ENCODE measurements at regions not wholly inside any gene's neighbourhood (a gene's known extent, or its start where the extent isn't known, plus 50 kb on each side); places are given as distances from the start of the nearest gene placed in this dataset.

DNA sequence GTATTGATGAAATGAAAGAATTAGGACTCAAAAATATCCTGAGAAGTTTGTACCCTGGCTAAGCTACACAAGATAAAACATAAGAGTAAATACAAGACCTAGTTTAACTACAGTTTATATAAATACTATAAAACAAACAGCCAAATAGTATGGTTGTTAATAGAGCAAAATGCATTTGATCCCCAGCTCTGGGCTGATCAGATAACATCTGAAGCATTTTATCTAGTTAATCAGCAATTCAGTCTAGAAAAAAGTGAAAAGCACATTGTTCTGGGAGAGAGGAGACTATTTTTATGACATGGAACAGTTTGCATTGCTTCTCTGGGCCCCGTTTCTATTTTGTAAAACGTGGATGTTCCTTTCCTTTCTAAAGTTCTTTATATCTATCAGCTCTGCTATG is 139.6 kb upstream of the RORB start:
- H3K36me3 Mint-ChIP-seq: no peaks in the 10 kb centered on the region
- H3K27ac Mint-ChIP-seq: no peak overlapping the region
- no peaks in the 10 kb centered on the region for H3K4me1 Mint-ChIP-seq (ENCODE audit: low read depth)
- no peaks in the 10 kb centered on the region for H3K9me3 Mint-ChIP-seq (ENCODE audit: low read depth)
- no peaks in the 10 kb centered on the region for H3K27me3 Mint-ChIP-seq
- no peak overlapping the region for H3K4me3 Mint-ChIP-seq

DNA sequence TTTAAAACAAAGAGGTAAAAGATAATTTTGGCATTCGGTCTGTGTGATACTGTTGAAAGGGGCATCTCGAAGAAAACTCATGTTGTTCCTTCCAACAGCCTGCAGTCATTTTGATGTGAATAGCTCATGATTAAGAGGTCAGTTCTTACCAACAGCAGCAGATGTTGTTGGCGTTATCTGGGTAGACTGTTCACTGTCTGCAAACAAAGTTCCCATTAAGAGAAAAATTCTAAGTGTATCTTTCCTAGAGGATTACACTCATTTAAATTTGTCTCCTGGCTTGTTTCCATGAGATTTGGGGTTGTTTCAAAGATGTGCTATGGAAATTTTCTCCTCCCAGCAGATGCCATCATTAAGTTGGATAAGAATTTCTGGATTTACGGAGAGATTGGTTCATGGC is 138.2 kb upstream of the RORB start:
- H3K4me3 Mint-ChIP-seq: no peak overlapping the region
- H3K9me3 Mint-ChIP-seq (ENCODE audit: low read depth): no peaks in the 10 kb centered on the region
- no peak overlapping the region for H3K27ac Mint-ChIP-seq
- H3K4me1 Mint-ChIP-seq (ENCODE audit: low read depth): no peaks in the 10 kb centered on the region
- no peaks in the 10 kb centered on the region for H3K36me3 Mint-ChIP-seq
- H3K27me3 Mint-ChIP-seq: peaks cover 1% of the 10 kb centered on the region

DNA sequence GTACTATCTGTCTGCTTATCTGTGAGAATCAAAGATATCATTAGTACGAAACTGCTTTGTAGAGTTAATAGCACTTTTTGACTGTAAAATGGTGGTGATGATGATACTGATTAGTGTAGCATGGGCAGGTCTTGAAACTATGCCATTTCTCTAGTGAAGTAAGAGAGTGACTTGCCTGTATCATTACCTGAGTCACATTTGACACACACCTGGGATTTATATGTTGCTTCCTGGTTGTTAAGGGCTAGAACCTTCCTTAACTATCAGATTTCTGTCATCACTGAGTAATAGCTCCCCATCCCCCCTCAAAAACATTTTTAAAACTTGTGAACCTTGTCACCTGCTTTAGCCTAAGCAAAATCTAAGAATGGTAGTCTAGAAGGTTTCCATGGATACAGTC is 135.6 kb upstream of the RORB start:
- Mint-ChIP-seq H3K9me3 (ENCODE audit: low read depth) (no peaks in the 10 kb centered on the region), H3K36me3 (no peaks in the 10 kb centered on the region), H3K4me3 (no peak overlapping the region), H3K27me3 (peaks cover 1% of the 10 kb centered on the region), H3K27ac (no peak overlapping the region), H3K4me1 (ENCODE audit: low read depth) (no peaks in the 10 kb centered on the region)

DNA sequence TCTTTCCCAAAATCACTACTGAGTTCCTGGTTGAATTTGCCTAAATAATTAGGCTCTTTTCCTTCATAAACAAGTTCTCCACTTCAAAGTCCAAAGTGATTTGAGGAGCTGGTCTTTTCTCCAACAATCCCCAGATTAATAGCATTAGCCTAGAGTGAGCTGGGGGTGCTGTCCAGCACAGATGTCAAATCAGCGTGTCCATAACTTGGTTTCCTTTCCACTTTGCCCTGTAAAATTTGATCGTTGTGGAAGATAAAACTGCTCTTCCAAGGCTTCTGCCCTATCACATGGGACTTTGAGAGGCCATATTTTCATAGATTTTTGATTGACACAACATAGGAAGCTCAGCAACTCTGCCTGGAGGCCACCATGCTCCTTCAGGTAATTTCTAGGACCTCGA is 134.7 kb upstream of the RORB start:
- Mint-ChIP-seq H3K4me1 (ENCODE audit: low read depth) (no peaks in the 10 kb centered on the region), H3K9me3 (ENCODE audit: low read depth) (peaks cover 4% of the 10 kb centered on the region), H3K27ac (no peak overlapping the region), H3K4me3 (no peak overlapping the region), H3K36me3 (no peaks in the 10 kb centered on the region), H3K27me3 (peaks cover 1% of the 10 kb centered on the region)

DNA sequence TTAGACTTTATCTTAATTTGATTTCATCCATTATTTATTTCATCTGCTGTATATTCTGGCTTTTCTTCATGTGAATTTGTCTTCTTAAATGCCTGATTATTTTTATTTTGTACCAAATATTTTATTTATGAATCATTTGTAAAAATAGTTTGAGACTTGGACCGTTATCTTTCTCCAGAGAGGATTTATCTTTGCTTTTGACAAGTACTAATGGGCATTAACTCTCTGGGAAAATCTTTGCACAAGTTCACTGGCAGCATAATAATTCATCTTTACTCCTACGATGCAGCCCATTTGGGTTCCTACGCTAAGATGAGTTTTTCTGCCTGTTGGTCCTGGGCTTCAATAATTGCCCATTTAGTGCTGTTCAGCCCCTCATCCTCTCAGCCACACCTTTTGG is 131.0 kb upstream of the RORB start:
- Mint-ChIP-seq H3K4me1 (ENCODE audit: low read depth) (no peaks in the 10 kb centered on the region), H3K27me3 (peaks cover 1% of the 10 kb centered on the region), H3K4me3 (no peak overlapping the region), H3K27ac (no peak overlapping the region), H3K36me3 (no peaks in the 10 kb centered on the region), H3K9me3 (ENCODE audit: low read depth) (peaks cover 4% of the 10 kb centered on the region)

DNA sequence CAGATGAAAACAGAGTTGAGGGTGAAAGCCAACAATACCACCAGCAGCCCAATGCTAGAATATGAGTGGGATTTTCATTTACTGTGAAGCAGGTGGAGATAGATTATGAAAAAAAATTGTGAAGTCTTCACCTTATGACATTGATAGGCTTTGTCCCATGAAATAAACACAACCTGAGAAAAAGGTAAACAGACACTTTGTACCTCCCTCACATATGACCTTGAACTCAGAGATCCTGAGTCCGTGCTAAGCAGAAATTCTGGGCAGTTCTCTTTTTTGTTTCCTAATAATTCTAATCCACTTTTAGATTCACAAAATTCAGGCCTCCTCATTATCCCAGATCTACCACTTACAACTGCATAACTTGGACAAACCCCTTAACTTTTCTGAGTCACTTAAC is 127.3 kb upstream of the RORB start:
- H3K27ac Mint-ChIP-seq: no peak overlapping the region
- no peaks in the 10 kb centered on the region for H3K36me3 Mint-ChIP-seq
- H3K27me3 Mint-ChIP-seq: no peaks in the 10 kb centered on the region
- no peaks in the 10 kb centered on the region for H3K4me1 Mint-ChIP-seq (ENCODE audit: low read depth)
- H3K4me3 Mint-ChIP-seq: no peak overlapping the region
- peaks cover 4% of the 10 kb centered on the region for H3K9me3 Mint-ChIP-seq (ENCODE audit: low read depth)

DNA sequence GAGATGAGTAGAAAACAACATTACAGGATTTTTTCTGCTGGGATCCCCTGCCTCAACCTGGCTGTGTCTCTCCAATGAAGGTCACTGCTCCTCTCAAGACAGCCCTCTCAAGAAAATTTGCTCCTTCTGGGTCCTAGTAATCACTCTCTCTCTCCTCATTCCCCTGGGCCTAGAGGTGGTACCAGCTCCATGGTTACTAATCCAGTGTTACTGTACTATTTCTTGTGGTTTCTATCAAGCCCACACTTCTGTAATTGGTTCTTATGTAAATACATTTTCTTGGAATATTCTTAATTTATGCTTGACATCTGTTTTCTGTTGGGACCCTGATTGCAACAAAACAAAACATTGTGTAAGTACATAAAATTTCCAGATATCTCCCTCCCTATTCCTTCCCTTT is 123.8 kb upstream of the RORB start:
- H3K36me3 Mint-ChIP-seq: no peaks in the 10 kb centered on the region
- H3K9me3 Mint-ChIP-seq (ENCODE audit: low read depth): no peaks in the 10 kb centered on the region
- no peak overlapping the region for H3K27ac Mint-ChIP-seq
- no peaks in the 10 kb centered on the region for H3K4me1 Mint-ChIP-seq (ENCODE audit: low read depth)
- H3K4me3 Mint-ChIP-seq: no peak overlapping the region
- no peaks in the 10 kb centered on the region for H3K27me3 Mint-ChIP-seq

DNA sequence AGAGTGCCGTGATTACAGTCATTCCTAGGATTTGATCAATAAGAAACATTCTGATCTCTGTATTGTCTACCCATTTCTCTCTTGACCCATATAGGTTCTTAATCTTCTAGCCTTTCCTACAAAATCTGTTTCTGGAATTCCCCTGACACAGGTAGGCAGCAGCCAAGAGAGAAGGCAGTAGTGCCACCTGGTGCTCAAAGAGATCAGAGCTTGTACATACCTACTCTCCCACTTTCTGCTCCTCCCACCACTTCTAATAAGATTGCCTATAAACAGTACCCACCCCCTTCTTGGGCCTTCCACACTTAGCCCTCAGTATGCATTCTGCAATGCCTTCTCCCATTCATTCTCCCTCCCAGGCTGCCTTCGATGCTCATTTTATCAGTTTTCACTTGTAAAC is 117.4 kb upstream of the RORB start:
- Mint-ChIP-seq H3K27me3 (peaks cover 3% of the 10 kb centered on the region), H3K9me3 (ENCODE audit: low read depth) (no peaks in the 10 kb centered on the region), H3K27ac (no peak overlapping the region), H3K36me3 (no peaks in the 10 kb centered on the region), H3K4me3 (no peak overlapping the region), H3K4me1 (ENCODE audit: low read depth) (no peaks in the 10 kb centered on the region)

DNA sequence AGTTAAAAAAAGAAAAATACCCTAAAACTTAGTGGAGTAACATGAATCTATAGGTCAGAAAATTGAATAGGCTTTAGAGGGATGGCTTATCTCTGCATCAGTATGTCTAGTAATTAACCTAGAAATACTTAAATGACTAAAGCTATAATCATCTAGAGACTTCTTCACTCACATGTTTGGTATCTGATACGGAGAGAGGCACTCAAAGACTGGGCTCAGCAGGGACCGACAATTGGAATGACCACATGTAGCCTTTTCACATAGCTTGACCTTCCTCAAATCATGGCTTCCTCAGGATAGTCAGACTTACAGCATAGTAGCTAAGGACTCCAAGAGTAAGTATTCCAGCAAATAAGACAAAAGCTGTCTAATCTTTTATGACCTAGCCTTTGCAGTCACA is 105.3 kb upstream of the RORB start:
- no peaks in the 10 kb centered on the region for H3K4me1 Mint-ChIP-seq (ENCODE audit: low read depth)
- no peak overlapping the region for H3K27ac Mint-ChIP-seq
- peaks cover 2% of the 10 kb centered on the region for H3K27me3 Mint-ChIP-seq
- H3K36me3 Mint-ChIP-seq: no peaks in the 10 kb centered on the region
- no peak overlapping the region for H3K4me3 Mint-ChIP-seq
- H3K9me3 Mint-ChIP-seq (ENCODE audit: low read depth): no peaks in the 10 kb centered on the region

DNA sequence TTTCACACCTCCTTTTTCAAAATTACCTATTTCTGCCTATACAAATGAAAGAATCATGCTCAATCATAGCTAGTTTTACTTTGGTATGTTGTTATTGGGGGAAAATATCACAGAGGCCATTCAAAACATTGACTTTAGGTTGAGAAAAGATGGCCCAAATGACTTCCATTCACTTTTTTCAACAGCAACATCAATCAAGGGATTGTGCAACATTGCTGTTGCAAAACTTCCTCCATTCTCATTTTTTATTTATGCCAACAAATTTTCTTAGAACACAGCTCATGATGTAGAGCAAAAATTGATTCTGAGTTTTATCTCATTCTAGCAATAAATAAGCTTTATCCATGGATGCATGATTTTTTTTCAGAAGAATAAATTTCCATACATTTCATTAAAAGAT is 93.6 kb upstream of the RORB start:
- no peaks in the 10 kb centered on the region for H3K27me3 Mint-ChIP-seq
- no peaks in the 10 kb centered on the region for H3K36me3 Mint-ChIP-seq

DNA sequence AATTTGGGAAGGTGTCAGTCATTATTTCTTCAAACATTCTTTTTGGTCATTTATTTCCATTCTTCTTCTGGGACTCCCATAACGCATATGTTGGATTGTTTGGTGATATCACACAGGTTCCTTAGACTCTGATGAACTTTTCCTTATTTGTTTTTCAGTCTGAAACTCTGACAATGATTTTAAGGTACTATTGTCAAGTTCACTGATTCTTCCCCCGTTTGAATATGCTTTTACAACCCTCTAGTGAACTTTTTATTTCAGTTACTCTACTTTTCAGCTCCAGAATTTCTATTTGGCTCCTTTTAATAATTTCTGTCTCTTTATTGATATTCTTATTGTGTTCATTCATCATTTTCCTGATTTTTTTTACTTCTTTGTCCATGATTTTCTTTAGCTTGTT is 92.5 kb upstream of the RORB start:
- Mint-ChIP-seq H3K27me3 (no peaks in the 10 kb centered on the region), H3K4me1 (ENCODE audit: low read depth) (no peaks in the 10 kb centered on the region), H3K36me3 (no peaks in the 10 kb centered on the region), H3K4me3 (no peak overlapping the region), H3K27ac (no peak overlapping the region), H3K9me3 (ENCODE audit: low read depth) (peaks cover 9% of the 10 kb centered on the region)

More for the DNA sequence above, 93.6 kb upstream of the RORB start:
- no peaks in the 10 kb centered on the region for H3K4me1 Mint-ChIP-seq (ENCODE audit: low read depth)
- H3K27ac Mint-ChIP-seq: no peak overlapping the region
- no peak overlapping the region for H3K4me3 Mint-ChIP-seq
- peaks cover 9% of the 10 kb centered on the region for H3K9me3 Mint-ChIP-seq (ENCODE audit: low read depth)

DNA sequence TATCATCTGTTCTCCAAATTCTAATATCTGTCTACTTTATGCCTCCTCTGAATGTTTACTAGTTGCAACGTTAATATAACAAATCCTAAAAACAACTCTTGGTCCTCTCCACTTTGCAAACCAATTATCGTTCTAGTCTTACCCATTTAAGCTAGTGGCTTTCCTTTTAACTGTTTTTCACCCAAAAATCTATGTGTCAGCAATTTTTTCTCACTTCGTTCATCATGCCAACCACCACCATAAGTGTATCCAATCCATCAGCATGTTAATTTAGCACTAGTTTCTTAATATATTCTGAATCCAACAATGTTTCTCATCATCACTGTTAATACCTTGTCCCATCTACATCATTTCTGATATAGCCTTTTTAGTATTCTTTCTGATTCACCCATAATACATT is 90.0 kb upstream of the RORB start:
- Mint-ChIP-seq H3K4me3 (no peak overlapping the region), H3K27ac (no peak overlapping the region), H3K4me1 (ENCODE audit: low read depth) (no peaks in the 10 kb centered on the region), H3K36me3 (no peaks in the 10 kb centered on the region), H3K9me3 (ENCODE audit: low read depth) (peaks cover 9% of the 10 kb centered on the region), H3K27me3 (no peaks in the 10 kb centered on the region)

DNA sequence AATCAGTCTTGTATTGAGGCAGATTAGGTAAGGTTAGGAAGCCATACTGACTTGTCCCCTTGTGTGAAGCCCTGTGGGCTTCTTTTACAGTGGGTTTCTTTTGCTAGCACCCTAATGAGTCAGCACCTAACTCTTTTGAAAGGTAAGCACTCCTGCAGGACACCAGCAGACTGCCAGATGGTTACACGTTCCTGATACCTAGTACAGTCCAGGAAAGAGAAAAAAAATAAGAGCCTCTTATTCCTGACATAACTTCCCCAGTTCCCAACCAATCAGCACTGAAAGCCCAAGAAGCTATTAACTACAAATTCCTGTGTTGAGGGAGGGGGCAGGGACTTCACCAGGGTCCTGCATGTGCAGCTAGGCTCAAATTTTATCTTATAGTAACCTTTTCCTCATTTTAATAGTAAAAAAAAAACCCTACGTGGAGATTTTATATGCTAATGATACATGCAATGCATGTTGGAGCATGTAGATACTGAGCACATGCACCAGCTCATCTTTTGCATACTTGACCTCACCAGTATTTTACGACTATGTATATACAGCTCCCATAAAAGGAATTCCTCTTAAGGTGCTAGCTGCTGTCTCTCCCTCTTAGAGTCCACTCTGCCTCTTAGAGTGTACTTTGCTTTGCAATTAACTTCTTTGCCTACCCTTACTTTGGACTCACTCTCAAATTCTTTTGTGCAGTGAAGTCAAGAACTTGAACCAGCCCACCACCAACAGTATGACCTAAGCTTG is 84.7 kb upstream of the RORB start:
- no peaks in the 10 kb centered on the region for H3K9me3 Mint-ChIP-seq (ENCODE audit: low read depth)
- H3K4me3 Mint-ChIP-seq: no peak overlapping the region
- no peaks in the 10 kb centered on the region for H3K36me3 Mint-ChIP-seq
- H3K27me3 Mint-ChIP-seq: no peaks in the 10 kb centered on the region
- no peak overlapping the region for H3K27ac Mint-ChIP-seq
- no peaks in the 10 kb centered on the region for H3K4me1 Mint-ChIP-seq (ENCODE audit: low read depth)

DNA sequence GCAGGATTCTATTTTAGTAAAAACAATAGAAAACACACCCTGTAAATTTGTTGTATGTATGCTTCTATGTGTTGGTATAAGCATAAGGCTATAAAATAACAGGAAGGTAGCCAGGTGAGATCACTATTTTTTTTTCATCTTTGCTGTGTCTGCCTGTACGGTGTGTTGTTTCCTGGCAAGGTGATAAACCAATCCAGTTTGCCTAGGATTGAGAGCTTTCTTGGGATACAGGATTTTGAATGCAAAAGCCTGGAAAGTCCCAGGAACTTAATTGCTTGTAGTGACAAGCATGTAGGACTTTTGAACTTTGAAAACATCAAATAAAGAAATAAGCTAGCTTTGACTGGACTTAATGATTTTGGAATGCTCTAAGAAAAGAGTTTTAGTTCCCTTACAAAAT is 83.3 kb upstream of the RORB start:
- Mint-ChIP-seq H3K36me3 (no peaks in the 10 kb centered on the region), H3K4me1 (ENCODE audit: low read depth) (no peaks in the 10 kb centered on the region), H3K27me3 (no peaks in the 10 kb centered on the region), H3K9me3 (ENCODE audit: low read depth) (no peaks in the 10 kb centered on the region), H3K27ac (no peak overlapping the region), H3K4me3 (no peak overlapping the region)

DNA sequence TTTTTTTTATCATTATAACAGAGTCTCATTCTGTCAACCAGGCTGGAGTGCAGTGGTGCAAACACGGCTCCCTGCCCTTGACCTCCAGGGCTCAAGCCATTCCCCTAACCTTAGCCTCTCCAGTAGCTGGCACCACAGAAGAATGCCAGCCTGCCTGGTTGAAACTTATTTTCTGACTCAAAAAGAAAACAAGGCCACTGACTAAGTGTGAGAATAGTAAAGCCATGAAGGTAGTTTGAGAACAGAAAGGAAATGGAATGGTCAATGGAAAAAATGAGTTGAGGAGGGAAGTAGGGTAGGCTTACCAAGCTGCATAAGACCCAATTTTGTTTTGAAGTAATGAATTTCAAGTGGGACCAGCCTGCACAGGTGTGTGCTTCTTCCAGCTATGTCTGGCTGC is 82.8 kb upstream of the RORB start:
- H3K36me3 Mint-ChIP-seq: no peaks in the 10 kb centered on the region
- H3K9me3 Mint-ChIP-seq (ENCODE audit: low read depth): no peaks in the 10 kb centered on the region
- no peaks in the 10 kb centered on the region for H3K27me3 Mint-ChIP-seq
- H3K4me3 Mint-ChIP-seq: no peak overlapping the region
- H3K4me1 Mint-ChIP-seq (ENCODE audit: low read depth): no peaks in the 10 kb centered on the region
- H3K27ac Mint-ChIP-seq: no peak overlapping the region

DNA sequence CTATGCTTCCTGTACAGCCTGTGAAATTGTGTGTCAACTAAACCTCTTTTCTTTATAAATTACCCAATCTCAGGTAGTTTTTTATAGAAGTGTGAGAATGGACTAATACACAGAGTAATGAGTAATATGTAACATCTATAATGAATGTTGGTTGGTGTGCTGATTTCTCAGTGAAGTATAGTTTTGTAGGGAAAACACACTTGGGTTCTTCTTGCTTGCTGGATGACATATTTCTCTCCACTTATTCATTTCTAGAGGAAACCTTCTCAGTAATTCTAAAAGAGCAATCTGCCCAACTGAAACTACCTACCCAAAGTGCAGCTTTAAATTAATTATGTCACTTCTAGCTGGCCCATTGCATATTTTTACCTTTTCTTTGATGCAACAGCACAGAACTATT is 81.1 kb upstream of the RORB start:
- no peaks in the 10 kb centered on the region for H3K9me3 Mint-ChIP-seq (ENCODE audit: low read depth)
- no peak overlapping the region for H3K4me3 Mint-ChIP-seq
- no peaks in the 10 kb centered on the region for H3K4me1 Mint-ChIP-seq (ENCODE audit: low read depth)
- no peak overlapping the region for H3K27ac Mint-ChIP-seq
- H3K36me3 Mint-ChIP-seq: no peaks in the 10 kb centered on the region
- no peaks in the 10 kb centered on the region for H3K27me3 Mint-ChIP-seq

All from activated naive CD8-positive, alpha-beta T cell (primary cell).